ENCODE measurements at regions not wholly inside any gene's neighbourhood (a gene's known extent, or its start where the extent isn't known, plus 50 kb on each side); places are given as distances from the start of the nearest gene placed in this dataset.

GRCh38 chr5:58099257-58099656 is 360.6 kb downstream of the PLK2 start:
- no peak overlapping the region for H3K18ac ChIP-seq (ENCODE audit: extremely low read depth, low read length)
- H3K4me2 ChIP-seq (ENCODE audit: insufficient read depth in 1 of 2, low read depth in 2 of 2, low read length in 2 of 2), result no peak overlapping the region
- H3K9me3 ChIP-seq (ENCODE audit: insufficient read depth in 2 of 2, low read depth in 1 of 2, low read length in 1 of 2), result no peaks in the 10 kb centered on the region; a peak in 1 of 4 replicates
- H3K27me3 ChIP-seq (replicated peaks in 1 of 4; ENCODE audit: control insufficient read depth in 3 of 4, extremely low read depth in 1 of 4, insufficient read depth in 3 of 4, low read length in 3 of 4), result no peaks in the 10 kb centered on the region
- H4K91ac ChIP-seq (replicated peaks; ENCODE audit: insufficient read length, low read length), result no peak overlapping the region
- H2BK15ac ChIP-seq (ENCODE audit: low read length), result no peak overlapping the region
- H3K4ac ChIP-seq (replicated peaks; ENCODE audit: insufficient read length, low read depth, low read length), result no peak overlapping the region
- ChIA-PET CTCF (ENCODE audit: partially characterized antibody) (no interaction called here), POLR2A (ENCODE audit: partially characterized antibody) (no interaction called here)
- no peak for TF ChIP-seq MAFK (IDR thresholded peaks at IDR 0.05; ENCODE audit: low read depth, low read length)
- TF ChIP-seq ZNF274 (IDR thresholded peaks at IDR 0.05; ENCODE audit: borderline replicate concordance, extremely low read depth, low read length), result no peak
- no peak for TF ChIP-seq RXRA (IDR thresholded peaks at IDR 0.05; ENCODE audit: insufficient read depth, low read depth, low read length)
- TF ChIP-seq PHF8 (conservative IDR thresholded peaks at IDR 0.05; ENCODE audit: low read depth, low read length), result no peak
- TF ChIP-seq TAF7 (optimal IDR thresholded peaks at IDR 0.05; ENCODE audit: borderline replicate concordance, low read depth, low read length), result no peak
- TF ChIP-seq NRF1 (IDR thresholded peaks at IDR 0.05; ENCODE audit: low read depth, low read length), result no peak
- H3K23me2 ChIP-seq (ENCODE audit: low read depth, low read length), result no peaks in the 10 kb centered on the region
- H2BK20ac ChIP-seq (ENCODE audit: low read length), result no peak overlapping the region
- H4K8ac ChIP-seq (ENCODE audit: extremely low read depth, insufficient read depth, low read length), result no peak overlapping the region
- H3K23ac ChIP-seq (ENCODE audit: insufficient read length), result no peak overlapping the region
- H3K56ac ChIP-seq (replicated peaks; ENCODE audit: insufficient read length, low read depth, low read length), result no peak overlapping the region
- H3K4me3 ChIP-seq (ENCODE audit: extremely low read depth in 1 of 4, insufficient read depth in 2 of 4, low read depth in 3 of 4, low read length in 4 of 4), result no peak overlapping the region
- no peak overlapping the region for H2BK5ac ChIP-seq (ENCODE audit: low read depth, low read length)
- WGBS, 2 experiments (ENCODE audit: extremely low coverage in 1 of 2, insufficient coverage in 1 of 2, insufficient read length in 1 of 2, insufficient replicate concordance in 2 of 2, low coverage in 1 of 2, low lambda C conversion rate in 2 of 2, missing lambda C conversion rate in 1 of 2), result 88% methylated on average over 2 of the region's 2 CpGs; no CpG with 5 or more reads in 1 of the 2 experiments
- H3K27ac ChIP-seq (ENCODE audit: low read depth, low read length), result no peak overlapping the region
- H3K14ac ChIP-seq (ENCODE audit: insufficient read length), result no peak overlapping the region
- no peak overlapping the region for H3K9ac ChIP-seq (replicated peaks in 1 of 4; ENCODE audit: extremely low read depth in 1 of 4, low read depth in 3 of 4, low read length in 3 of 4)
- H3K36me3 ChIP-seq (ENCODE audit: control insufficient read depth in 2 of 4, insufficient read depth in 4 of 4, low read length in 3 of 4), result no peaks in the 10 kb centered on the region
- H3K79me2 ChIP-seq (ENCODE audit: control insufficient read depth in 1 of 2, insufficient read depth in 2 of 2, low read length in 2 of 2), result no peaks in the 10 kb centered on the region
- no peak overlapping the region for H2AFZ ChIP-seq (ENCODE audit: low read length)
- H3K79me1 ChIP-seq (ENCODE audit: low read depth, low read length), result no peaks in the 10 kb centered on the region
- H2BK12ac ChIP-seq (ENCODE audit: low read depth, low read length), result no peak overlapping the region
- no peaks in the 10 kb centered on the region for H3K4me1 ChIP-seq (replicated peaks in 1 of 4; ENCODE audit: control insufficient read depth in 3 of 4, insufficient read depth in 4 of 4, low read length in 3 of 4)
- no peak overlapping the region for H2AK5ac ChIP-seq (ENCODE audit: low read depth, low read length)
- FAIRE-seq (no peak), DNase-seq (ENCODE audit: low read depth in 1 of 2, low spot score in 2 of 2) (no peak)
- no peak overlapping the region for H2BK120ac ChIP-seq (replicated peaks; ENCODE audit: low read depth, low read length)
- no peak overlapping the region for H4K5ac ChIP-seq (ENCODE audit: insufficient read length, low read depth, low read length)
- no peaks in the 10 kb centered on the region for H4K20me1 ChIP-seq (replicated peaks in 1 of 2; ENCODE audit: control insufficient read depth in 1 of 2, insufficient read depth in 2 of 2, low read length in 2 of 2)

Data from H1 (cell line).